GM19324 (cell line): ENCODE measurements at regions not wholly inside any gene's neighbourhood (a gene's known extent, or its start where the extent isn't known, plus 50 kb on each side); places are given as distances from the start of the nearest gene placed in this dataset.

Experiments
- ATAC-seq: cut with Tn5 transposase; IDR thresholded peaks from one replicate; pipeline ENCODE4 v1.9.1; 2021; ENCODE audit warnings: mild to moderate bottlenecking, moderate library complexity; ENCODE audit not compliant: unreplicated experiment, low FRiP score

DNA sequence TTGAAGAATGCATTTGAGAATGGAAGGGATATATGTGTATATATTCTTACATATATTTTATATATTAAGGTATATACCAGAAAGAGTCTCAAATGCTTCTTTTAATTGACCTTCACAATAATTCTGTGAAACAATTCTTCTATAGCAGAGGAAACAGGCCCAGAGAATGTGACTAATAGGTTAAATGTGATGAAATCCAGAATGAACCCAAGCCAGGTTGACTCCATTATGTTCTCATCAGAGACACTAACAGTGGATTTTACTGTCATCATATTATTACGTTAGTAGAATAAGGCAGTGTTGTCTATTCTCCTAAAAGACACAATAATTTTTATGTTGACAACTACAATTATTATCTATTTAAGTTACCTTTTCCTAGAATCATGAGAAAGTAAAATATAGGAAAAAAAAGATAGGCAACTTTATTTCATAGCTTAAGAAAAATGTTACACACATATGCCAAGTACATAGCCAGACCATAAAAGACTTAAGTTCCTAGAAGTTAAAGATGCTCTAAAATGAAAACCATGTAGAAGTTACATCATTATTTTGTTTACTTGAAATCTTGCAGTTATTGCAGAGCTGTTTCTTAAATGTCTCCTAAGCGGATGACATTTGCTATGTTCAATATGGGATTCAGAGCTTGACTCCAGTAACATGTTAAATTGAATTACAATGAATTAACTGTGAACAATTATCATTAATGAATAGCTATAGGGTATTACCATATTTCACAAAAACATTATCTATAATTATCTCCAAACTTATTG lies 56.2 kb upstream of the ANKRD50 start:
- no peak for ATAC-seq

- no peak for ATAC-seq
These were observed 50.4 kb upstream of the ANKRD50 start for GRCh38 chr4:124762956-124763355.
